Sigmoid colon (tissue), 4 donors: ENCODE measurements at regions not wholly inside any gene's neighbourhood (a gene's known extent, or its start where the extent isn't known, plus 50 kb on each side); places are given as distances from the start of the nearest gene placed in this dataset.

ENCODE experiments used
- EP300 ChIP-seq, 4 donors: sonication (generic); formaldehyde crosslinking; IDR thresholded peaks; one replicate each; pipeline ENCODE4 v1.6.1; 2017; ENCODE audit warnings: antibody characterized with exemption in 4 of 4
- POLR2A ChIP-seq, 2 donors: fragments of 450-650 bp; IDR thresholded peaks; one replicate each; pipeline ENCODE4 v1.6.1; 2016; ENCODE audit warnings: antibody characterized with exemption in 2 of 2, mild to moderate bottlenecking in 2 of 2, moderate library complexity in 2 of 2
- POLR2AphosphoS5 ChIP-seq, 4 donors: sonication (generic); formaldehyde crosslinking; IDR thresholded peaks; one replicate each; pipeline ENCODE4 v1.6.1; 2017; ENCODE audit warnings: antibody characterized with exemption in 4 of 4
- TF ChIP-seq, protein P1 (sequence below), 4 experiments: fragments of 450-650 bp in 3 of 4; fragments of 200-600 bp in 1 of 4; IDR thresholded peaks; one replicate each; pipeline ENCODE4 v1.5.1; 2016 to 2019; ENCODE audit warnings: antibody characterized with exemption in 4 of 4, mild to moderate bottlenecking in 3 of 4, moderate library complexity in 2 of 4

DNA sequence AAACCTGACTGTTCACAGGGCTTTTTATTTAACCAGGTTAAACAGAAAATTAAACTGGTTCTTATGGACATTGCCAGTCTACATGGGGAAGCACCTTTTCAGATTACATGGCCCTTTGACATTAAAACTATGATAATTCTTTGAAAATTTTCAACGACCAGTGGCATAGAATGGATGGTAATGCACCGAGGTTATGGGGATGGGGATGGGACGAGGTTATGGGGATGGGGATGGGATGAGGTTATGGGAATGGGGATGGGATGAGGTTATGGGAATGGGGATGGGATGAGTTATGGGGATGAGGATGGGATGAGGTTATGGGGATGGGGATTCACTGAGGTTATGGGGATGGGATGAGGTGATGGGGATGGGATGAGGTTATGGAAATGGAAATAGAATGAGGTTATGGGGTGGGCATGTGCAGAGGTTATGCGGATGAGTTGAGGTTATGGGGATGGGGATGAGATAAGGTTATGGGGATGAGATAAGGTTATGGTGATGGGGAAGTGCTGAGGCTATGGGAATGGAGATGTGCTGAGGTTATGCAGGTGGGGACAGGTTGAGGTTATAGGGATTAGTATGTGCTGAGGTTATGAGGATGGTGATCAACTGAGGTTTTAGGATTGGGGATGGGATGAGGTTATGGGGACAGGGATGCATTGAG, 541.9 kb downstream of the CDH26 start:
- TF ChIP-seq, protein P1, sequence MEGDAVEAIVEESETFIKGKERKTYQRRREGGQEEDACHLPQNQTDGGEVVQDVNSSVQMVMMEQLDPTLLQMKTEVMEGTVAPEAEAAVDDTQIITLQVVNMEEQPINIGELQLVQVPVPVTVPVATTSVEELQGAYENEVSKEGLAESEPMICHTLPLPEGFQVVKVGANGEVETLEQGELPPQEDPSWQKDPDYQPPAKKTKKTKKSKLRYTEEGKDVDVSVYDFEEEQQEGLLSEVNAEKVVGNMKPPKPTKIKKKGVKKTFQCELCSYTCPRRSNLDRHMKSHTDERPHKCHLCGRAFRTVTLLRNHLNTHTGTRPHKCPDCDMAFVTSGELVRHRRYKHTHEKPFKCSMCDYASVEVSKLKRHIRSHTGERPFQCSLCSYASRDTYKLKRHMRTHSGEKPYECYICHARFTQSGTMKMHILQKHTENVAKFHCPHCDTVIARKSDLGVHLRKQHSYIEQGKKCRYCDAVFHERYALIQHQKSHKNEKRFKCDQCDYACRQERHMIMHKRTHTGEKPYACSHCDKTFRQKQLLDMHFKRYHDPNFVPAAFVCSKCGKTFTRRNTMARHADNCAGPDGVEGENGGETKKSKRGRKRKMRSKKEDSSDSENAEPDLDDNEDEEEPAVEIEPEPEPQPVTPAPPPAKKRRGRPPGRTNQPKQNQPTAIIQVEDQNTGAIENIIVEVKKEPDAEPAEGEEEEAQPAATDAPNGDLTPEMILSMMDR (IDR thresholded peaks at IDR 0.05), result no peak
- TF ChIP-seq POLR2AphosphoS5 (IDR thresholded peaks at IDR 0.05) (no peak), EP300 (IDR thresholded peaks at IDR 0.05) (no peak), POLR2A (IDR thresholded peaks at IDR 0.05) (no peak)
